PC-9 (cell line): ENCODE measurements at regions not wholly inside any gene's neighbourhood (a gene's known extent, or its start where the extent isn't known, plus 50 kb on each side); places are given as distances from the start of the nearest gene placed in this dataset.

ENCODE experiments used
- BruUV-seq: library from RNA; stranded (reverse); fragments of 400-500 nt; replicated peaks from 2 replicates; lab custom pipeline; 2021; lab: Mats Ljungman, UMichigan
- CTCF ChIA-PET: fragments of 300-600 bp; sonication (Branson Sonifier 250); formaldehyde crosslinking; loops from one replicate; lab custom pipeline; 2022; ENCODE audit warnings: antibody characterized with exemption; lab: Charles Lee
- POLR2A ChIA-PET: fragments of 300-600 bp; sonication (Branson Sonifier 250); formaldehyde crosslinking; loops from one replicate; lab custom pipeline; 2022; ENCODE audit warnings: antibody characterized with exemption; ENCODE audit not compliant: unreplicated experiment; lab: Charles Lee
- DNase-seq, 2 experiments: peaks; one replicate each; pipeline versions ENCODE4 v3.0.0 to v3.0.0-alpha.2; 2015 to 2022; ENCODE audit warnings: mixed read lengths in 1 of 2
- H2AFZ ChIP-seq: fragments of 200-600 bp; sonication (generic); 2 replicates; pipeline ENCODE4 v1.8.1; 2017; ENCODE audit warnings: antibody characterized with exemption
- H3F3A ChIP-seq: fragments of 200-600 bp; sonication (generic); 2 replicates; pipeline ENCODE4 v1.8.1; 2017; ENCODE audit warnings: antibody characterized with exemption, mild to moderate bottlenecking, low read depth; ENCODE audit not compliant: insufficient read depth
- H3K27ac ChIP-seq: fragments of 200-600 bp; sonication (generic); 2 replicates; pipeline ENCODE4 v1.6.1; 2016; ENCODE audit warnings: mixed run types
- H3K27me3 ChIP-seq: fragments of 200-600 bp; sonication (generic); 2 replicates; pipeline ENCODE4 v1.6.1; 2016; ENCODE audit warnings: low read depth, mixed run types; ENCODE audit not compliant: insufficient read depth
- H3K36me3 ChIP-seq: fragments of 200-600 bp; sonication (generic); 2 replicates; pipeline ENCODE4 v1.6.1; 2016; ENCODE audit warnings: low read depth, mixed run types
- H3K4me1 ChIP-seq: fragments of 200-600 bp; sonication (generic); replicated peaks from 2 replicates; pipeline ENCODE4 v1.6.1; 2016; ENCODE audit warnings: mixed run types; ENCODE audit not compliant: insufficient read depth
- H3K4me2 ChIP-seq: fragments of 200-600 bp; sonication (generic); 2 replicates; pipeline ENCODE4 v1.6.1; 2017; ENCODE audit warnings: mixed run types
- H3K4me3 ChIP-seq: fragments of 200-600 bp; sonication (generic); 2 replicates; pipeline ENCODE4 v1.6.1; 2016; ENCODE audit warnings: mixed run types
- H3K79me2 ChIP-seq: fragments of 200-600 bp; sonication (generic); 2 replicates; pipeline ENCODE4 v1.6.1; 2017; ENCODE audit warnings: low read depth, mixed run types
- H3K9me2 ChIP-seq: fragments of 200-600 bp; sonication (generic); 2 replicates; pipeline ENCODE4 v1.8.1; 2017; ENCODE audit warnings: mild to moderate bottlenecking; ENCODE audit not compliant: insufficient read depth
- H3K9me3 ChIP-seq: fragments of 200-600 bp; sonication (generic); 2 replicates; pipeline ENCODE4 v1.8.1; 2016; ENCODE audit warnings: low read depth; ENCODE audit not compliant: insufficient read depth
- H4K20me1 ChIP-seq: fragments of 200-600 bp; sonication (generic); 2 replicates; pipeline ENCODE4 v1.8.1; 2017; ENCODE audit not compliant: insufficient read depth
- CTCF ChIP-seq: fragments of 200-600 bp; sonication (generic); conservative IDR thresholded peaks from 2 replicates; pipeline ENCODE4 v1.6.1; 2017; ENCODE audit warnings: mixed run types, antibody characterized with exemption, mild to moderate bottlenecking, moderate library complexity
- EZH2 ChIP-seq: fragments of 200-600 bp; sonication (generic); IDR thresholded peaks from 2 replicates; pipeline ENCODE4 v1.8.0; 2017; ENCODE audit warnings: antibody characterized with exemption, low read depth
- intact Hi-C: fragments of 100-400 bp; cut with micrococcal nuclease; formaldehyde crosslinking; loops from one replicate; pipeline ENCODE4 v1.10.0; 2022; ENCODE audit not compliant: unreplicated experiment

- Histone ChIP-seq H3K4me3 (no peak overlapping the region), H3K9me2 (no peaks in the 10 kb centered on the region), H3K79me2 (no peaks in the 10 kb centered on the region), H3K4me1 (no peaks in the 10 kb centered on the region), H3K27me3 (0 out of 2 replicates have a peak, but pooled peaks cover 11% of the 10 kb centered on the region), H4K20me1 (no peaks in the 10 kb centered on the region), H3K9me3 (no peaks in the 10 kb centered on the region; the same call in 1 of the 2 replicates), H2AFZ (no peak overlapping the region), H3F3A (no peaks in the 10 kb centered on the region), H3K27ac (no peak overlapping the region), H3K4me2 (no peak overlapping the region), H3K36me3 (no peaks in the 10 kb centered on the region)
- TF ChIP-seq CTCF (no peak), EZH2 (no peak)
- ChIA-PET CTCF (no interaction called here), POLR2A (no interaction called here)
- DNase-seq: no peak
- intact Hi-C loops: no loop called here
- BruUV-seq: no TSS peak
Observed at GRCh38 chr18:50444539-50444938, 69.7 kb downstream of the SKA1 start.

GRCh38 chr18:50446629-50447028, 71.8 kb downstream of the SKA1 start:
- BruUV-seq: no TSS peak
- no peaks in the 10 kb centered on the region; the same call in 1 of the 2 replicates for H3K9me3 ChIP-seq
- no peaks in the 10 kb centered on the region for H4K20me1 ChIP-seq
- no peaks in the 10 kb centered on the region for H3K4me1 ChIP-seq
- H3K4me2 ChIP-seq: no peak overlapping the region
- CTCF ChIA-PET: no interaction called here
- H3K36me3 ChIP-seq: no peaks in the 10 kb centered on the region
- no peaks in the 10 kb centered on the region for H3K9me2 ChIP-seq
- POLR2A ChIA-PET: interaction anchor here (0.6 kb wide), 1 partner anchor 1559 kb away, joined by 3 read pairs; no protein-coding TSS in a partner anchor
- H2AFZ ChIP-seq: no peak overlapping the region
- no peak overlapping the region for H3K4me3 ChIP-seq
- H3K27me3 ChIP-seq: 0 out of 2 replicates have a peak, but pooled peaks cover 11% of the 10 kb centered on the region
- no peak for DNase-seq
- no peak overlapping the region for H3K27ac ChIP-seq
- TF ChIP-seq EZH2: no peak
- no peak for TF ChIP-seq CTCF
- intact Hi-C loops: no loop called here
- no peaks in the 10 kb centered on the region for H3F3A ChIP-seq
- H3K79me2 ChIP-seq: no peaks in the 10 kb centered on the region

- no peak overlapping the region for H3K4me3 ChIP-seq
- no peaks in the 10 kb centered on the region for H3K4me1 ChIP-seq
- no peaks in the 10 kb centered on the region for H3K36me3 ChIP-seq
- H3K4me2 ChIP-seq: no peak overlapping the region
- 0 out of 2 replicates have a peak, but pooled peaks cover 11% of the 10 kb centered on the region for H3K27me3 ChIP-seq
- no TSS peak for BruUV-seq
- CTCF ChIA-PET: no interaction called here
- no peaks in the 10 kb centered on the region for H3F3A ChIP-seq
- H3K9me3 ChIP-seq: no peaks in the 10 kb centered on the region; the same call in 1 of the 2 replicates
- H2AFZ ChIP-seq: no peak overlapping the region
- DNase-seq: no peak
- no peak overlapping the region for H3K27ac ChIP-seq
- TF ChIP-seq EZH2 (no peak), CTCF (no peak)
- no peaks in the 10 kb centered on the region for H3K9me2 ChIP-seq
- H3K79me2 ChIP-seq: no peaks in the 10 kb centered on the region
- intact Hi-C loops: no loop called here
- no peaks in the 10 kb centered on the region for H4K20me1 ChIP-seq
- POLR2A ChIA-PET: no interaction called here
Observed at GRCh38 chr18:50447102-50447741, 72.4 kb downstream of the SKA1 start.
